ENCODE measurements at regions not wholly inside any gene's neighbourhood (a gene's known extent, or its start where the extent isn't known, plus 50 kb on each side); places are given as distances from the start of the nearest gene placed in this dataset. TPM values are rescaled to one million over a fixed set of nuclear protein-coding genes. Genes with fewer than 3 reads are reported as not detected.
"Not testable (repeated sequence)": the region's sequence is repeated elsewhere in the genome, so short reads cannot be mapped to it uniquely, and the experiment has no call there.

- intact Hi-C loops (cut with DNase I; ENCODE audit: low total_unique reads): no loop called here
- no peaks in the 10 kb centered on the region for H3K27me3 ChIP-seq
- H3K4me3 ChIP-seq: no peak overlapping the region
- TF ChIP-seq CTCF (IDR thresholded peaks at IDR 0.05): no peak
- TF ChIP-seq POLR2A (IDR thresholded peaks at IDR 0.05): no peak
- H3K36me3 ChIP-seq: no peaks in the 10 kb centered on the region
- no peak overlapping the region for H3K27ac ChIP-seq
- no peaks in the 10 kb centered on the region for H3K4me1 ChIP-seq
- no peaks in the 10 kb centered on the region for H3K9me3 ChIP-seq
- DNase-seq: no peak
Observed at GRCh38 chr3:137709011-137709601, 55.0 kb upstream of the SOX14 start.

GRCh38 chr3:137713965-137714364 lies 50.1 kb upstream of the SOX14 start:
- not testable (repeated sequence) for DNase-seq, H3K27me3 ChIP-seq

More at GRCh38 chr3:137713965-137714364, 50.1 kb upstream of the SOX14 start:
- H3K27ac ChIP-seq; intact Hi-C loops (cut with DNase I; ENCODE audit: low total_unique reads); H3K4me1 ChIP-seq; H3K36me3 ChIP-seq; H3K4me3 ChIP-seq; H3K9me3 ChIP-seq: not testable (repeated sequence)

Small RNA genes lying in the stretch of these regions (small RNA-seq; reads per million reads assigned to genes)
- gene RNA5SP142: not detected

Measured in uterus (tissue), 3 donors.